Fibroblast of lung (primary cell): ENCODE measurements at regions not wholly inside any gene's neighbourhood (a gene's known extent, or its start where the extent isn't known, plus 50 kb on each side); places are given as distances from the start of the nearest gene placed in this dataset.

Experiments used
- EZH2 ChIP-seq: IDR thresholded peaks from 2 replicates; pipeline ENCODE4 v1.5.1; 2012; ENCODE audit warnings: low read length, control low read depth, mild to moderate bottlenecking; ENCODE audit errors: missing control alignments
- TF ChIP-seq, protein P1 (sequence below), 2 donors: IDR thresholded peaks in 1 of 2; conservative IDR thresholded peaks in 1 of 2; 1 replicate in 1 of 2; 2 replicates in 1 of 2; pipeline ENCODE4 v1.5.1; 2011 to 2012; ENCODE audit warnings: low read length in 2 of 2, control low read depth in 1 of 2, inconsistent platforms in 1 of 2, low read depth in 1 of 2, mild to moderate bottlenecking in 1 of 2

DNA sequence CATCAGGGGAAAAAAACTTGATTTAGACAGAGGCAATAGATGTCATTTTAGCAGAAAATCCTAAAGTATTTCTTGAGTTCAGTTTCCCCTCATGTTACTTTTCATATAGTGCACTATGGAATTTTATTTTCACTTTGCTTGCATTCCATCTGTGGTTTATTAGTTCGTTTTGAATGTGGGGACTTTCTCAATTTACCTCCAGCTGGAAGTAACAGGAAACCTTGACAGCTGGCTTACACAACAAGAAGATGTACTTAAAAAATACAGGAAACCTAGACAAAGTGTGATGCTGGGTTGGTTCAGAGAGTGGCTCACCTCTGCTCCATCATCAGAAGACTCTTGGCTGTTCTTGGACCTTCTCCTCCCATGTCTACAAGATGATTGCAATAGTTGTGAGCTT, 567.0 kb downstream of the CETN3 start:
- TF ChIP-seq, protein P1, sequence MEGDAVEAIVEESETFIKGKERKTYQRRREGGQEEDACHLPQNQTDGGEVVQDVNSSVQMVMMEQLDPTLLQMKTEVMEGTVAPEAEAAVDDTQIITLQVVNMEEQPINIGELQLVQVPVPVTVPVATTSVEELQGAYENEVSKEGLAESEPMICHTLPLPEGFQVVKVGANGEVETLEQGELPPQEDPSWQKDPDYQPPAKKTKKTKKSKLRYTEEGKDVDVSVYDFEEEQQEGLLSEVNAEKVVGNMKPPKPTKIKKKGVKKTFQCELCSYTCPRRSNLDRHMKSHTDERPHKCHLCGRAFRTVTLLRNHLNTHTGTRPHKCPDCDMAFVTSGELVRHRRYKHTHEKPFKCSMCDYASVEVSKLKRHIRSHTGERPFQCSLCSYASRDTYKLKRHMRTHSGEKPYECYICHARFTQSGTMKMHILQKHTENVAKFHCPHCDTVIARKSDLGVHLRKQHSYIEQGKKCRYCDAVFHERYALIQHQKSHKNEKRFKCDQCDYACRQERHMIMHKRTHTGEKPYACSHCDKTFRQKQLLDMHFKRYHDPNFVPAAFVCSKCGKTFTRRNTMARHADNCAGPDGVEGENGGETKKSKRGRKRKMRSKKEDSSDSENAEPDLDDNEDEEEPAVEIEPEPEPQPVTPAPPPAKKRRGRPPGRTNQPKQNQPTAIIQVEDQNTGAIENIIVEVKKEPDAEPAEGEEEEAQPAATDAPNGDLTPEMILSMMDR (conservative IDR thresholded peaks at IDR 0.05 in 1 of 2, IDR thresholded peaks at IDR 0.05 in 1 of 2; ENCODE audit: low read depth in 1 of 2, low read length in 2 of 2), result no peak
- TF ChIP-seq EZH2, result no peak
